NAMALWA (cell line): ENCODE measurements at regions not wholly inside any gene's neighbourhood (a gene's known extent, or its start where the extent isn't known, plus 50 kb on each side); places are given as distances from the start of the nearest gene placed in this dataset.
"Not testable (repeated sequence)": the region's sequence is repeated elsewhere in the genome, so short reads cannot be mapped to it uniquely, and the experiment has no call there.

Source experiments
- DNase-seq: peaks from one replicate; pipeline ENCODE4 v3.0.0-alpha.2; 2015; ENCODE audit warnings: low spot score

- DNase-seq = no peak
These were observed 312.4 kb upstream of the CDH5 start for GRCh38 chr16:66054095-66054494.

- DNase-seq = no peak
These were observed 313.7 kb upstream of the CDH5 start for GRCh38 chr16:66052745-66053144.

GRCh38 chr16:66050991-66051390, 315.5 kb upstream of the CDH5 start:
- DNase-seq = no peak

- DNase-seq = no peak
These were observed 316.6 kb upstream of the CDH5 start for GRCh38 chr16:66049865-66050264.

- no peak for DNase-seq
These were observed 320.9 kb upstream of the CDH5 start for GRCh38 chr16:66045626-66046025.

- no peak for DNase-seq
These were observed 321.9 kb upstream of the CDH5 start for GRCh38 chr16:66044556-66044955.

- no peak for DNase-seq
These were observed 322.4 kb upstream of the CDH5 start for GRCh38 chr16:66044089-66044488.

- DNase-seq = no peak
These were observed 323.2 kb upstream of the CDH5 start for GRCh38 chr16:66043326-66043725.

GRCh38 chr16:66042341-66042740, 324.1 kb upstream of the CDH5 start:
- no peak for DNase-seq

- no peak for DNase-seq
These were observed 324.6 kb upstream of the CDH5 start for GRCh38 chr16:66041907-66042306.

GRCh38 chr16:66039793-66040192, 326.7 kb upstream of the CDH5 start:
- DNase-seq = no peak

- DNase-seq = no peak
These were observed 329.4 kb upstream of the CDH5 start for GRCh38 chr16:66036793-66037715.

- DNase-seq = no peak
These were observed 330.3 kb upstream of the CDH5 start for GRCh38 chr16:66036184-66036583.

- DNase-seq = no peak
These were observed 331.4 kb upstream of the CDH5 start for GRCh38 chr16:66035096-66035495.

- no peak for DNase-seq
These were observed 333.6 kb upstream of the CDH5 start for GRCh38 chr16:66032841-66033240.

- no peak for DNase-seq
These were observed 336.5 kb upstream of the CDH5 start for GRCh38 chr16:66030036-66030435.

GRCh38 chr16:66028510-66029216, 337.8 kb upstream of the CDH5 start:
- DNase-seq = no peak

- no peak for DNase-seq
These were observed 339.6 kb upstream of the CDH5 start for GRCh38 chr16:66026787-66027330.

- DNase-seq = no peak
These were observed 340.3 kb upstream of the CDH5 start for GRCh38 chr16:66026211-66026610.

GRCh38 chr16:66025751-66026150, 340.7 kb upstream of the CDH5 start:
- no peak for DNase-seq

GRCh38 chr16:66024567-66024966, 341.9 kb upstream of the CDH5 start:
- DNase-seq = not testable (repeated sequence)

GRCh38 chr16:66023481-66023880, 343.0 kb upstream of the CDH5 start:
- no peak for DNase-seq

- no peak for DNase-seq
These were observed 345.8 kb upstream of the CDH5 start for GRCh38 chr16:66020642-66021041.
